ENCODE measurements at regions not wholly inside any gene's neighbourhood (a gene's known extent, or its start where the extent isn't known, plus 50 kb on each side); places are given as distances from the start of the nearest gene placed in this dataset.
"Not testable (repeated sequence)": the region's sequence is repeated elsewhere in the genome, so short reads cannot be mapped to it uniquely, and the experiment has no call there.

DNA sequence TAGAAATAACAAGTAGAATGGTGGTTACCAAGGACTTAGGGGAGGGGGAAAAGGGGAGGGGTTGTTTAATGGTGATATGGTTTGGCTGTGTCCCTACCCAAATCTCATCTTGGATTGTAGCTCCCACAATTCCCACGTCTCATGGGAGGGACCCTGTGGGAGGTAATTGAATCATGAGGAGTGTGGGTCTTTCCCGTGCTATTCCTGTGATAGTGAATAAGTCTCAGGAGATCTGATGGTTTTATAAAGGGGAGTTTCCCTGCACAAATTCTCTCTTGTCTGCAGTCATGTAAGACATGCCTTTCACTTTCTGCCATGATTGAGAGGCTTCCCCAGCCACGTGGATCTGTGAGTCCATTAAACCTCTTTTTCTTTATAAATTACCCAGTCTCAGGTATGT is 102.9 kb upstream of the PIAS1 start:
- not testable (repeated sequence) for TF ChIP-seq POLR2AphosphoS5 (IDR thresholded peaks at IDR 0.05; ENCODE audit: low read depth); CTCF (conservative IDR thresholded peaks at IDR 0.05; ENCODE audit: low read depth in 2 of 2); EZH2 (IDR thresholded peaks at IDR 0.05; ENCODE audit: low read depth, unreplicated experiment); REST (IDR thresholded peaks at IDR 0.05; ENCODE audit: unreplicated experiment); CREB1 (CRISPR knock-in tag; IDR thresholded peaks at IDR 0.05; ENCODE audit: low read depth); ETS1 (IDR thresholded peaks at IDR 0.05); ZNF114 (CRISPR knock-in tag; IDR thresholded peaks at IDR 0.05); JUNB (IDR thresholded peaks at IDR 0.05; ENCODE audit: unreplicated experiment); STAT1 (IDR thresholded peaks at IDR 0.05; ENCODE audit: unreplicated experiment); EZH2phosphoT487 (IDR thresholded peaks at IDR 0.05; ENCODE audit: unreplicated experiment); ZNF462 (CRISPR knock-in tag; IDR thresholded peaks at IDR 0.05); ZNF331 (CRISPR knock-in tag; IDR thresholded peaks at IDR 0.05; ENCODE audit: low read depth)
